ENCODE measurements at regions not wholly inside any gene's neighbourhood (a gene's known extent, or its start where the extent isn't known, plus 50 kb on each side); places are given as distances from the start of the nearest gene placed in this dataset.

- no peak for DNase-seq
Measured at GRCh38 chr10:5311617-5312016, 53.1 kb upstream of the UCN3 start.

DNA sequence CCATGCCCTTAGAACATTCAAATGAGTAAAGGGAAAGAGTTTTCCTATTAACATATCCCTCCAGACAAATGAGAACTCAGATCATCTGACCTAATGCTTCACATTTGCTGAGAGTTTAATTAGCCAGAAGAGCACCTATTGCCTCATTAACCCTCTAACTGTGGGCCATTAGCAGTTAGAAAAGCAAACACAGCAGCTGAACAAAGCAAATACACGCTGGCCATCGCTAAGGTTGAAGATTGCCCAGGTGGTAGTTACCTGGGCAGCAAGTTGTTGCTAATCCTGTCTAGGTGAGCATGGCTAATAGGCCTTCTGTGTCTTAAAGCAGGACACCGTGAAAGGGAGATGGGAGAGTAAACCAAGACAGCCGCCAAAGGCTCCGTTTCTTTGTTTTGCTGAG, 49.9 kb upstream of the UCN3 start:
- DNase-seq = no peak
